Stomach smooth muscle (tissue), 2 donors: ENCODE measurements at regions not wholly inside any gene's neighbourhood (a gene's known extent, or its start where the extent isn't known, plus 50 kb on each side); places are given as distances from the start of the nearest gene placed in this dataset.

Source experiments
- H3K27ac ChIP-seq: one replicate; pipeline ENCODE4 v1.7.0; 2013; ENCODE audit warnings: mild to moderate bottlenecking, low read length, inconsistent platforms
- H3K27me3 ChIP-seq, 2 donors: one replicate each; pipeline ENCODE4 v1.7.0; 2013; ENCODE audit warnings: low read length in 2 of 2; ENCODE audit not compliant: insufficient read depth in 2 of 2, control insufficient read depth in 1 of 2
- H3K36me3 ChIP-seq, 2 donors: one replicate each; pipeline ENCODE4 v1.7.0; 2013; ENCODE audit warnings: low read length in 2 of 2; ENCODE audit not compliant: control insufficient read depth in 2 of 2, insufficient read depth in 2 of 2
- H3K4me1 ChIP-seq: one replicate; pipeline ENCODE4 v1.7.0; 2013; ENCODE audit warnings: low read length; ENCODE audit not compliant: control insufficient read depth, insufficient read depth
- H3K4me3 ChIP-seq, 2 donors: one replicate each; pipeline ENCODE4 v1.7.0; 2013; ENCODE audit warnings: low read length in 2 of 2
- H3K9ac ChIP-seq, 2 donors: one replicate each; pipeline ENCODE4 v1.7.0; 2013; ENCODE audit warnings: low read length in 2 of 2, mild to moderate bottlenecking in 1 of 2
- H3K9me3 ChIP-seq, 2 donors: one replicate each; pipeline ENCODE4 v1.7.0; 2013; ENCODE audit warnings: low read length in 2 of 2; ENCODE audit not compliant: control insufficient read depth in 2 of 2
- donor health status: healthy.
- donor health status: Pancreatic carcinoma.

GRCh38 chr14:55976655-55977054, 141.6 kb upstream of the PELI2 start:
- Histone ChIP-seq H3K36me3 (no peaks in the 10 kb centered on the region), H3K27me3 (no peaks in the 10 kb centered on the region), H3K27ac (no peak overlapping the region), H3K9ac (no peak overlapping the region), H3K4me1 (peaks cover 5% of the 10 kb centered on the region), H3K4me3 (no peak overlapping the region), H3K9me3 (peaks cover 0 to 5% of the 10 kb centered on the region in 2 donors)

DNA sequence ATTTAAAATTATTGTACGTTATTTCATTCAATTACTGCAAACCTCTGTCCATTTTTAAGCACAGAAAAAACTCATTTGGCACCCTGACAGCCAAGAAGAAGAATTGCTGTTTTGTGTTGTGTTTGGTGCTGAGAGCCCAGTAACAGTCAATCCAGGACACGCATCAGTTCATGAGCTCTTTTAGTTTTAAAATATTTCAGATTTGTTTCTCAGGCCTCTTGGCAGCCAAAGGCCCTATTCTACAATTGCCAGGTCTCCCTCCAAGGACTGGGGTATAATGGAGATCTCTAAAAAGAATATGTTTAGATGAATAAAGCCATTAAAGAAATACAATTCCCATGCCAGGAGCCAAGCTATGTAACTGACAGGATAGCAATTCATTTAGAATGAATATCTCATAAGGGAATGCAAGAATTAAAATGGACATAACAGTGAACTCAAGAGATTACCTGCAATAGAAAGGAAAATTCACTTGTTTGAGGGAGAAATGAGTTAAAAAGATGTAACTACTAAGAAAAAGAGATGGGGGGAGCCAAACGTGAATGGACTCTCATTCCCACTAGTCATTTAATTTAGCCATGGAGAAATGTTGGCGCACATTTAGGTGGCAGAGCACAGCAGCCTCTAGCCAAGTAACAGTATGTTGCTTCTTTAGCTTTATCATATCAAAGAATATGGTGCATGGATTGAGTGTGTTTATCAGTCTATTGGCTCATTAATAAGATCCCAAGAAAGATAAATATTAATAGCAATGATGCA, 140.6 kb upstream of the PELI2 start:
- no peak overlapping the region for H3K9ac ChIP-seq
- H3K27me3 ChIP-seq: no peaks in the 10 kb centered on the region
- H3K4me3 ChIP-seq: no peak overlapping the region
- no peak overlapping the region for H3K27ac ChIP-seq
- H3K9me3 ChIP-seq: peaks cover 0 to 5% of the 10 kb centered on the region in 2 donors
- H3K4me1 ChIP-seq: peaks cover 5% of the 10 kb centered on the region
- no peaks in the 10 kb centered on the region for H3K36me3 ChIP-seq

DNA sequence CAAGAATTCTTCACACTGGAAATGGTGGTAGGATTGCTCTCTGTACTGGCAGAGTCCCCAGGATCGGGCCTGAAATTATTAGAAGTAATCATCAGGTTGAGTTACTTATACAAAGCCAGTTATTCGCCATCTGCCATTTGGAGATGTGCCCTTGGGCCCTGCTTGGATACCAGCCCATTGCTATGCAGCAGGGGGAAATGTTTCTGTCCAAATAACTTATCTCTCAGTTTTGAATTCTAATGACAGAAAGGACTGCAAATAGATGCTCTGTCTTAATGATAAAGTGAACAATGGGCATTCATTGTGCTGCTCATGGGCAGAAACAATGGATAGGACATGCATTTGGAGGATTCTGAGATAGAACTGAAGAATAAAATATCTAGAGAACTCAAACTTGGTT, 139.1 kb upstream of the PELI2 start:
- peaks cover 5% of the 10 kb centered on the region for H3K4me1 ChIP-seq
- H3K9ac ChIP-seq: no peak overlapping the region
- peaks cover 0 to 5% of the 10 kb centered on the region in 2 donors for H3K9me3 ChIP-seq
- H3K27ac ChIP-seq: no peak overlapping the region
- no peak overlapping the region for H3K4me3 ChIP-seq
- H3K27me3 ChIP-seq: no peaks in the 10 kb centered on the region
- H3K36me3 ChIP-seq: no peaks in the 10 kb centered on the region

- Histone ChIP-seq H3K9ac (no peak overlapping the region), H3K9me3 (peaks cover 0 to 5% of the 10 kb centered on the region in 2 donors), H3K4me3 (no peak overlapping the region), H3K4me1 (peaks cover 5% of the 10 kb centered on the region), H3K36me3 (no peaks in the 10 kb centered on the region), H3K27me3 (no peaks in the 10 kb centered on the region), H3K27ac (no peak overlapping the region)
These were observed 138.4 kb upstream of the PELI2 start for GRCh38 chr14:55979781-55980180.

GRCh38 chr14:55980970-55981369, 137.2 kb upstream of the PELI2 start:
- Histone ChIP-seq H3K9me3 (peaks cover 0 to 5% of the 10 kb centered on the region in 2 donors), H3K4me1 (peaks cover 5% of the 10 kb centered on the region), H3K27ac (no peak overlapping the region), H3K9ac (no peak overlapping the region), H3K27me3 (no peaks in the 10 kb centered on the region), H3K36me3 (no peaks in the 10 kb centered on the region), H3K4me3 (no peak overlapping the region)

DNA sequence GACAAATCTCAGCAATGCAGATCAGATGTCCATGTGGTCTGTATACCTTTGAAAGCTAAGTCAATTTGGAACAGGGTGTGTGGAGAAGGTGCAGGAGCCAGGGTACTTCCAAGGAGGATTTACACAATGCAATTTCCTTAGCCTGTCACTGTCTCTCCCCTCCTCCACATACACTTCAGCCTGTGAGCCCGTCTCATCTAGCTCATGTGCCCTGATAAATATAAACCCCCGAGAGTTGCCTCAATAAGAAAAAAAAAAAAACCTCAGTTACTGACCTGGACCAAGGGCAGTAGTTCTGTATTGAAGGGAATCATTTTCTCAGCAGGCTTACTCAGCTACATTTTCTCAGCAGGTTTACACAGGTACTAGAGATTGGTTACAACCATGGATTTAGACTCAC, 132.1 kb upstream of the PELI2 start:
- H3K27ac ChIP-seq: no peak overlapping the region
- no peak overlapping the region for H3K9ac ChIP-seq
- no peaks in the 10 kb centered on the region for H3K4me1 ChIP-seq
- no peaks in the 10 kb centered on the region for H3K9me3 ChIP-seq
- no peak overlapping the region for H3K4me3 ChIP-seq
- no peaks in the 10 kb centered on the region for H3K27me3 ChIP-seq
- no peaks in the 10 kb centered on the region for H3K36me3 ChIP-seq

GRCh38 chr14:56000846-56001245, 117.4 kb upstream of the PELI2 start:
- H3K27me3 ChIP-seq: no peaks in the 10 kb centered on the region

GRCh38 chr14:56002342-56002741, 115.9 kb upstream of the PELI2 start:
- no peaks in the 10 kb centered on the region for H3K4me1 ChIP-seq
- H3K4me3 ChIP-seq: no peak overlapping the region
- H3K36me3 ChIP-seq: no peaks in the 10 kb centered on the region
- H3K9ac ChIP-seq: no peak overlapping the region
- H3K27ac ChIP-seq: no peak overlapping the region
- H3K9me3 ChIP-seq: no peaks in the 10 kb centered on the region
- no peaks in the 10 kb centered on the region for H3K27me3 ChIP-seq

More at GRCh38 chr14:56000846-56001245, 117.4 kb upstream of the PELI2 start:
- no peak overlapping the region for H3K4me3 ChIP-seq
- no peak overlapping the region for H3K9ac ChIP-seq
- H3K27ac ChIP-seq: no peak overlapping the region
- H3K9me3 ChIP-seq: no peaks in the 10 kb centered on the region
- no peaks in the 10 kb centered on the region for H3K36me3 ChIP-seq
- H3K4me1 ChIP-seq: no peaks in the 10 kb centered on the region

DNA sequence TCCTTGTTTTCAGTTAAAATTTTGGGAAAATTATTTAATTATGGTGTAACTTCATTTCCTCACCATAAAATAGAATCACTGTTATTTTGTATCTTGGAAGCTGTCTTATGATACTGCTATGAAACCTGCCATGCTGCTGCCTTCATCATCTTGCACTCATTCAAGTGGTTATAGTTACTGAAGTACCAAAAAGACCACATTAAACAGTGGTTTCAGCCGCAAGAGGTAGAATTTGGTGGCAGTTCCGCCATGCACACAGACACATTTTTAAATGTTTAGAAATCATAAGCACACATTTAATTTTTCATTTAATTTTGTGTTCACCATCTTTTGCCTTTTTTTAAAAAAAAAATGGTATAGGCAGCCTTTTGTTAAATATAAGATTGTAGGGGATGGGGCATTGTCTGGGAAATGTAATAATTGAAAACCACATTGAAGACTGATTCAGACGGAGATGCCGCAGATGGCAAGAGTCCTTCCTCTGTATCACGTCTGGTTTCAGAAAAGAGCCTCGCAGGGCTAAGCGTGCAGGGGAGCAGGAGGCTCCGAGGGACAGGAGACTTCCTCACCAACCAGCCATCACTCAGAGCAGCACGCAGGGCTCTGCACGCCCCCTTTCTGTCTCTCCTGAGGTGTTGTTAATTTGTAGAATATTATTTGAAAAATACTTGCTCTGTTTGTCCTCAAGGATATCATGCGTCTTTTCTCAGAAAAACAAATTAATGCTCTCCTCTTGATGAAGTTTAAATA, 115.2 kb upstream of the PELI2 start:
- Histone ChIP-seq H3K4me3 (no peak overlapping the region), H3K27me3 (no peaks in the 10 kb centered on the region), H3K9ac (no peak overlapping the region), H3K27ac (no peak overlapping the region), H3K4me1 (no peaks in the 10 kb centered on the region), H3K9me3 (no peaks in the 10 kb centered on the region), H3K36me3 (no peaks in the 10 kb centered on the region)

DNA sequence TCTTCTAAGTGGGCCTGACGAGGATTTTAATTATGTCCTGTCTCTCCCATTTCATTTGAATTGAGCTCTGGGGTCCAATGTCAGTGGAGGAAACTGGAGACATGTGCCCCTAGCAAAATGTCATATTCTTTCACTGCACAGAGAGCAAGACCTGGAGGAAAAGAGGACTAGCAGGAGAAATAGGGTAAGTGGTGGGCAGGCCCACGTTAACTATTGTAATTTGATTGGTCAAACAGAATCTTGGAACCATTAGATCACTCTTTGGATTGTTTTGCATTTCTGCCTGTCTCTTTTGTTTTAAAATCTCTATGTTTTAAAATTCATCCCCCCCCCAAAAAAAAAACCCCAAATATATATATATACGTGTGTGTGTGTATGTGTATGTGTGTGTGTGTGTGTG, 113.9 kb upstream of the PELI2 start:
- no peaks in the 10 kb centered on the region for H3K36me3 ChIP-seq
- H3K27me3 ChIP-seq: no peaks in the 10 kb centered on the region
- no peaks in the 10 kb centered on the region for H3K4me1 ChIP-seq
- no peak overlapping the region for H3K9ac ChIP-seq
- no peak overlapping the region for H3K27ac ChIP-seq
- H3K4me3 ChIP-seq: no peak overlapping the region
- no peaks in the 10 kb centered on the region for H3K9me3 ChIP-seq

- no peaks in the 10 kb centered on the region for H3K4me1 ChIP-seq
- H3K36me3 ChIP-seq: no peaks in the 10 kb centered on the region
- peak overlapping the region; percentile 13 to 43 for H3K9ac ChIP-seq
- H3K27ac ChIP-seq: no peak overlapping the region
- H3K9me3 ChIP-seq: no peaks in the 10 kb centered on the region
- H3K27me3 ChIP-seq: no peaks in the 10 kb centered on the region
- peak overlapping the region in 1 of 2 donors; percentile 40 for H3K4me3 ChIP-seq
These were observed 113.4 kb upstream of the PELI2 start for GRCh38 chr14:56004786-56005185.
